Keratinocyte (primary cell): ENCODE measurements at regions not wholly inside any gene's neighbourhood (a gene's known extent, or its start where the extent isn't known, plus 50 kb on each side); places are given as distances from the start of the nearest gene placed in this dataset.

ENCODE experiments used
- EZH2 ChIP-seq: IDR thresholded peaks from one replicate; pipeline ENCODE4 v1.6.1; 2012; ENCODE audit warnings: inconsistent platforms, mild to moderate bottlenecking, low read length, moderate library complexity
- TF ChIP-seq, protein P1 (sequence below), 3 experiments: IDR thresholded peaks in 1 of 3; conservative IDR thresholded peaks in 1 of 3; optimal IDR thresholded peaks in 1 of 3; 2 replicates in 2 of 3; 3 replicates in 1 of 3; pipeline versions ENCODE3 to v1.5.1; 2011; ENCODE audit warnings: low read length in 3 of 3, mild to moderate bottlenecking in 3 of 3, moderate library complexity in 2 of 3, control low read depth in 1 of 3, inconsistent platforms in 1 of 3; ENCODE audit not compliant: insufficient read depth in 2 of 3; ENCODE audit errors: extremely low read depth in 1 of 3

DNA sequence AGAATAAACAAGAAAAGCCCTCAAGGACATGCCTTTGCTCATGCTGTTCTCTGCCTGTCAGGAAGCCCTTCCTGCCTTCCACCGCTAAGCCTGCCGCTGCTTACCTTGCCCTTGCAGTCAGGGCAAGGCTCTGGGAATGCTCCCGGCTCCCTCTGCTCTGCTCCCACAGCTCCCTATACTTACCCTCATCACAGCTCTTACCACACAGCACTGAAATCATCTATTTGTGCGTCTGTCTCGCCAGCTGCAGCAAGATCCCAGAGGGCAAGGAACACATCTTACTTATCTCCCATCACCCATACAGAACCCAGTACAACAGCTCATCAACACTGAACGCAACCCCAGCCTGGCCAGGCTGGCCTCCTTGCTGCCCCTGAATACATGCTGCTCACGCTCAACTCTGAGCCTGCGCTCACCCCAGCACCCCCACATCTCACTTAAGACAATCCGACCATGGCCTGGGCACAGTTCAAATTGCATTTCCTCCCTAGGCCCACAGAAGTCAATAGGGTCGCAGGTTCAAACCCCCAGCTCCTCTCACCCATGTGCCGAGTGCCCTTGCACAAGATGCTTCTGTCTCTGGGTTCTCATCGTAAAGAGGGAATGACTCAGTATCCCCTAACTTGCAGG is 161.8 kb downstream of the IGLL1 start:
- TF ChIP-seq, protein P1, sequence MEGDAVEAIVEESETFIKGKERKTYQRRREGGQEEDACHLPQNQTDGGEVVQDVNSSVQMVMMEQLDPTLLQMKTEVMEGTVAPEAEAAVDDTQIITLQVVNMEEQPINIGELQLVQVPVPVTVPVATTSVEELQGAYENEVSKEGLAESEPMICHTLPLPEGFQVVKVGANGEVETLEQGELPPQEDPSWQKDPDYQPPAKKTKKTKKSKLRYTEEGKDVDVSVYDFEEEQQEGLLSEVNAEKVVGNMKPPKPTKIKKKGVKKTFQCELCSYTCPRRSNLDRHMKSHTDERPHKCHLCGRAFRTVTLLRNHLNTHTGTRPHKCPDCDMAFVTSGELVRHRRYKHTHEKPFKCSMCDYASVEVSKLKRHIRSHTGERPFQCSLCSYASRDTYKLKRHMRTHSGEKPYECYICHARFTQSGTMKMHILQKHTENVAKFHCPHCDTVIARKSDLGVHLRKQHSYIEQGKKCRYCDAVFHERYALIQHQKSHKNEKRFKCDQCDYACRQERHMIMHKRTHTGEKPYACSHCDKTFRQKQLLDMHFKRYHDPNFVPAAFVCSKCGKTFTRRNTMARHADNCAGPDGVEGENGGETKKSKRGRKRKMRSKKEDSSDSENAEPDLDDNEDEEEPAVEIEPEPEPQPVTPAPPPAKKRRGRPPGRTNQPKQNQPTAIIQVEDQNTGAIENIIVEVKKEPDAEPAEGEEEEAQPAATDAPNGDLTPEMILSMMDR (optimal IDR thresholded peaks at IDR 0.05 in 1 of 3, IDR thresholded peaks at IDR 0.05 in 1 of 3, conservative IDR thresholded peaks at IDR 0.05 in 1 of 3; ENCODE audit: extremely low read depth in 1 of 3, insufficient read depth in 2 of 3, low read length in 3 of 3) = no peak
- no peak for TF ChIP-seq EZH2
